ENCODE measurements at regions not wholly inside any gene's neighbourhood (a gene's known extent, or its start where the extent isn't known, plus 50 kb on each side); places are given as distances from the start of the nearest gene placed in this dataset.
"Not testable (repeated sequence)": the region's sequence is repeated elsewhere in the genome, so short reads cannot be mapped to it uniquely, and the experiment has no call there.

DNA sequence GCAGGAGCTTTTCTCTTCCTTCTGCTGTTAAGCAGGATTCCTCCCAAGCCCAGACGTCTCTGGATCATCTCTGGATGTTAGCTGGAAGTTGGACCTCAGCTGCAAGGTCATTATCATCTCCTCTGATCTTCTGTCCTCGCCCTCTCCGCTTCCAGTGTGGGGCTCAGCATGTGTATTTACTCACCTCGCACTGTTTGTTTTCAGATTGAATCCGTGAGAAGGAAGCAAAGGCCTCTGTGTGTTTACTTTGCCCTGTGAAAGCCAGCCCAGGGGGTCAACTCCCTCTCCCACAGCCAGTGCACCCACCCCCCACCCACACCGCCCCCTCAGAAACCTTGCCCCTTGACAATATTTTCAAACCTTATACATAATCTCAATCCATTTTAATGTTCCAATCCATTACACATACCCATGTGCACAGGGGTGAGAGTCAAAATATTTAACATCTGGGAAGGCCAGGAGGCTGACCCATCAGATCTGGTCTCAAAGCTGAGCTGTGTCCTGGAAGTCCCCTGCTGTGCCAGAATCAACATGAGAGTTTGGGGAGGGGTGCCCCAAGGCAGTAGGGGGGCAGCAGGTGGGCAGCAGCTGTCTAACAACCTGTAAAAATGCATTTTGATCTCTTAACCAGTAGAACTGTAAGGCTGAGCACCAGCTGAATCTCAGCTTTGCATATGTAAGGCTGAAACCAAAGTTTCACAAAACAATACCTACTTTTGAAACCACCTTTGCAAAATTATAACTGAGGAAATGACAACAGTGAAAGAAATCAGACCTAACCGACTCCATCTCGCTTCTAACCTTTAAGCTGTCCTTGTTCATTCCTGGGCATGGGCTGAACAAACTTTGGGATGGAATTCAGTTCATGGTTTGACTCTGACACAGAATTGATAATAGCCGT, 157.9 kb downstream of the ZNF664 start:
- DNase-seq (ENCODE audit: low spot score), result no peak

DNA sequence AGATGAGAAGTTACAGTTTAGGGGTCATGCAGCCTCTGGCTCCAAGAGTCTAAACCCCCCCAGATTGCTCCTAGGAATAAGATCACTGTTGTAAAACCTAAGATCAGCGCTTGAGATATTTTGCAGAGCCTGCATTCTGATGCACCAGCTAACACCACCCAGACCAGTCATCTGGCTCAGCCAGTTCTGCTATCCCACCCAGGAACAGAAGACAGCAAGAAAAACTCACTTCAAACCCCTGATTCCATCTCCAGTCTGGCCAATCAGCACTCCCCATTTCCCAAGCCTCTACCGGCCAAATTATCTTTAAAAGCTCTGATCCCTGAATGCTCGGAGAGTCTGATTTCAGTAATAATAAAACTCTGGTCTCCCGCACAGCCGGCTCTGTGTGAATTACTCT, 158.6 kb downstream of the ZNF664 start:
- no peak for DNase-seq (ENCODE audit: low spot score)

DNA sequence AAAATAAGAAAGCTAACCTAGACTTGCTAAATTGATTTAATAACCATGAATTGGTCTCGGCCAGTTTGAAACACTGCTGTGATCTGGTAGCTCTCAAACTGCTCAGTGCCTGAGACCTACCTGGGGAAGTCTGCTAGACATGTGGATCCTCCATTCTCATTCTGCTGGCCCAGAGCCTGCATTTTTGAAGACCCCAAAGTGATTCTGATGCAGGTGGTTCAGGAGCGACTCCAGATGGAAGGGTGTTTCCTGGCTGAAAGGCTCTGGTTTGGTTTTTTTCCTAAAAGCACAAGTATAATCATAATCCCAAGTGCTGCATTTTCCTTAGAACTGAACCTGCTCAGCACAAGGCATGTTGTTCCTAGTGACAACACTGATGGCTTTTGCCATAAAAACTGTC, 159.5 kb downstream of the ZNF664 start:
- no peak for DNase-seq (ENCODE audit: low spot score)

DNA sequence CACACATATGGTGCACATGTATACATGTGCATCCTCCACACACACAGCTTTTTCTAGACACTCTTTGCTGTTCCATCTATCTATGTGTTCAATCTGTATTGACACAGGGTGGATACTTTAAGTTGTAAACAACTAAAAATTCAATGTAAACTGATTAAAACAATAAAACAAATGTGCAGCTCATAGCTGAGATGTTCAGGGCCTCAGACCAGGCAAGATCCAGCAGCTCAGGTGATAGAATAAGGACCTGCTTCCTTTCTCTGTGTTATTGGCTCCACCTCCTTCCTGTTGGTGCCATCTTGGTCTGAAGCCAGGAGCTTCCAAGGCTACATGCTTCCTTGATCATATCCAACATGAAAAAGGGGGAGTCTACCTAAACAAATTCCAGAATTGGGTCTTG, 158.1 kb upstream of the RFLNA start:
- DNase-seq (ENCODE audit: low spot score), result no peak

DNA sequence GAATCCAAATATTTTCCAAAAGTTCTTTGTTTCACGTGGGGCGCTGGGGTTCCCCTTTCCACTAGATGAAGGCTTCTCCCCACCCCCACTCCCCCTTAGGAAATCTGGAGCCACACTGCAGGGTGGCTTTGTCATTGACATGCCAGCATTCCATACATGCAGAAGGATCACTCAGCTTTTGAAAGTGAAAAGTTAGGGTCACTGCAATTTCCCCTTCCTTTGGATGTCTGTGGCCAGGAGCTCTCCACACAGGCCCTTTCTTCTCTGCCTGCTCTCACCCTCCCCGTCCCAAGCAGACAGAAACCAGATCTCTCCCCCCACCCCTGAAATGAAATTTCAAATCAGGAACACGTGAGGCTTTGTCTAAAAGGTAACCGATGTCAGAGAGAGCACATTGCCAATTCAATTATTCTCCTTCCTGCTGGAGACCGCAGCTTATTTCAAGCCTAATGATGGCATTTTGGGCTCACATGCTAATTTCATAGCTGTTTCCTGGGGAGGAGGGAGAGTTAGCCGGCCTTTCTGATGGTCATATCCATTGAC, 153.9 kb upstream of the RFLNA start:
- DNase-seq (ENCODE audit: low spot score), result no peak

- not testable (repeated sequence) for DNase-seq (ENCODE audit: low spot score)
Measured at GRCh38 chr12:124141611-124142010, 153.3 kb upstream of the RFLNA start.

DNA sequence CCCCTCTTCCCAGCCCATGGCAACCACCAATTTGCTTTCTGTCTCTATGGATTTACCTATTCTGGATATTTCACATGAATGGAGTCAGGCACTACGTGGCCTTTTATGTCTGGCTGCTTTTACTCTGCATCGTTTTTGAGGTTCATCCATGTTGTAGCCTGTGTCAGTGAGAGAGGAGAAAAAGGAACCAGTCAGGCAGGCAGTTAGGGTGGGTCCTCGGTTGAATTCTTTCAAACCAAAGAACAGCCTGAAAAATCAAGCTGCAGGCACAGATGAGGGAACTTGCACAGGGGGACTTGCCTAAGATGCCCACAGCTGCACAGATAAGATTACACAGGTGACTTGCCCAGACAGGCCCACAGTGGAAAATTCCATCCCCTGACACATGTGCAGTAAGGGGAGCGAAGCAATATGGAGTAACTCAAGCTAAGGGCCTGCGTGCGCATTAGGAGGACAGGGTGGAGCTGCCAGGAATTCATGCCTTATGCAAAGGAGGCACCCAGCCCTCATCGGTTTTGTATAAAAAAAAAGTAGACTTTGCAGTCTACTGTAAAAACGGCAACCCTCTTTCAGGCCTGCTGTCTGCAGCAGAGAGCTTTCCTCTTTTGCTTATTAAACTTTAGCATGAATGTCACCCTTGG, 152.4 kb upstream of the RFLNA start:
- DNase-seq (ENCODE audit: low spot score), result no peak

- DNase-seq (ENCODE audit: low spot score), result no peak
Measured at GRCh38 chr12:124143726-124144125, 151.2 kb upstream of the RFLNA start.

DNA sequence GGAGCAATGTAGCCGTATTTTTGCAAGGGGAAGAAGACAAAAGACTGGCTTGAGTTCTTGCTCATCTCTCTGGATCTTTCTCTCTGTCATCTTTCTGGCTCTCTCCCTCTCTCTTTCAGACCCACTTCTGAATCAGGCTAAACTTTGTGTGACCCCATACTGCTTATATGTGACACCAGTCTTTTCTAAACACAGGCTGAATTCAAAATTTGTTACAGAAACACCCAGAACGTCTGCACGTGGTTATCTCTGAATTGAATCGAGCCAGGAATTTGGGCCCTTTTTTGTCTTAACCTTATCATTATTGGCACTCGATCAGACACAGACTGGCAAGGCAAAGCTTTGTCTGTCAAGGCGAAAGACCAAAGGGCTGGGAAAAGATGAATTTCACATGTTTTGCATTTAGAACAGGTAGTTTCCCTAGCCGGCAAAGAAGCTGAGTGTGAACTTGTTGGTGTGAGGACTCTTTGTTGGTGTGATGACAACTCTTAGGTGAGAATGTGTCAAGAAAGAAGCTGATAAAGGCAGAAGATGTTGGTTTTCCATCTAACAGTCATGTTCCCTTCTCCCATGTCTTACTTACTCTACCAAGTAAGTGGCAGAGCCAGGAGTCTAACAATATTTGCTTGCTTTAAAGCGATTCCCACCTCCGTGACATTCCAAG, 150.2 kb upstream of the RFLNA start:
- DNase-seq (ENCODE audit: low spot score), result no peak

DNA sequence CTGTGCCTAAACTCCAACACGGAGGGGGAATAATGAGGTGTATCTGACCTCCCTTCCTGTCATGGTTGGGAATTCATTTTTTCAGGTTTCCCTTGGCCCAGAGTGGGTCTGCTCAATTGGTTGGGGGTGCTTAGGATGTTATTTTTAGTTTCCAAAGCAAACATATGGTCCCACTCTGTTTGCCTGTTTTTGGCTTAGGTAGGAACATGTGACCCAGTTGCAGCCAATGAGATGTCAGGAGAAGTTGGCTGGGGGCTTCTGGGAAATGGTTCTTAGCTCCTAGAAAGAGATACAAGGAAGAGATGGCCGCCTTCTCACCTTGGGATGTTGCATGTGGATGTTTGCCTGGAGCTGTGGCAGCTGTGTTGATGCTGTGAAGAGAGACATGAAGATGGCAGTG, 147.9 kb upstream of the RFLNA start:
- no peak for DNase-seq (ENCODE audit: low spot score)

DNA sequence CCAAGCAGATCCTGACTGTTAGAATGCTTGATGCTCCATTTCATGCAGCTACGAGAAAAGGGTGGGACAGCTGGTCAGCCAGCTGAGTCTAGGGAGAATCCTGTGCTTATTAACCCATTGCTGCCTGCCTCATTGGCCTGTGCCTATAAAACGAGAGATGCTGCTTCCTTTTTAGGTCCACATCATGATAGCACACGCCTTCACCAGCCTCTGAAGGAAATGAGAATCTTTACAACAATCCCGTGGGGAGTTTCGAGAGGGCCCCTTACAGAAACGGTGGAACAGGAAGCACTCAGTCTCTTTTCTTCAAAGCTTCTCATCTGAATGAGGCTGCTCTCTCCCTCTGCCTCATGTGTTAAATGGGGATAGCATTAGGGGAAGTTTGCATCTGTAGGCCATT, 147.3 kb upstream of the RFLNA start:
- no peak for DNase-seq (ENCODE audit: low spot score)

- no peak for DNase-seq (ENCODE audit: low spot score)
Measured at GRCh38 chr12:124148481-124149273, 146.2 kb upstream of the RFLNA start.

- no peak for DNase-seq (ENCODE audit: low spot score)
Measured at GRCh38 chr12:124149287-124149686, 145.6 kb upstream of the RFLNA start.

DNA sequence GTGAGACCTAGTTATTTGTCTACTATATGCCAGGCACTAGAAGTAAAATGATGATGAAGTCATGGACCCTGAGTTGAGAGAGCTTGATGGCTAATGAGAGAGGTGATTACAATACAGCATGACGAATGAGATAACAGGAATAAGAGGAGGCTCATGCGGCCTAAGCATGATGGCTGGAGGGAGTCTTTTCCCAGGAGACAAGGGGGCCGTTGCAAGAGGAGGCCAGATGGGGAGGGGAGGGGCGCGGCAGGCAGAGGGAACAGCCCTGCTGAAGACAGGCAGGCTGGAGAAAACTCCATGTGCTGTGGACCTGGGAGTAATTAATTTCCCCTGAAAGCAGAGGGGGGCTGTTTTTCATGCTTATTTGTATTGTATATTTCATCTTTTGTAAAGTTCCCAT, 144.7 kb upstream of the RFLNA start:
- no peak for DNase-seq (ENCODE audit: low spot score)

DNA sequence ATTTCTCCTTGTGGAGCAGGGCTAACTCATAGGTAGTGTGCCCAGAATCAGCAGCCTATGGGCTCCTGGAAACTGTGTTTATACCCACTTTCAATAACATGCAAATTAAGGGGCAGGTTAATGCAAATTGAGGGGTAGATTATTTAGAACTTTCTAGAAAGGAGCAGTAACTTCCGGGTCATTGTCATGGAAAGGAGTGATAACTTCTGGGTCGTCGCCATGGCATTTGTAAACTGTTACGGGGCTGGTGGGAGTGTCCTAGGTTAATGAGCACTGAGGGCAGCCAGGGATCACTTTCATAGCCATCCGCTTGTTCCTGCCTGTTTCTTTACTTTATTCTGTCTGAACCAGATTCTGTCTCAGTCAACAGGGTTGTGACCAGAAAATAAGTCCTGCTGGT, 143.3 kb upstream of the RFLNA start:
- no peak for DNase-seq (ENCODE audit: low spot score)

DNA sequence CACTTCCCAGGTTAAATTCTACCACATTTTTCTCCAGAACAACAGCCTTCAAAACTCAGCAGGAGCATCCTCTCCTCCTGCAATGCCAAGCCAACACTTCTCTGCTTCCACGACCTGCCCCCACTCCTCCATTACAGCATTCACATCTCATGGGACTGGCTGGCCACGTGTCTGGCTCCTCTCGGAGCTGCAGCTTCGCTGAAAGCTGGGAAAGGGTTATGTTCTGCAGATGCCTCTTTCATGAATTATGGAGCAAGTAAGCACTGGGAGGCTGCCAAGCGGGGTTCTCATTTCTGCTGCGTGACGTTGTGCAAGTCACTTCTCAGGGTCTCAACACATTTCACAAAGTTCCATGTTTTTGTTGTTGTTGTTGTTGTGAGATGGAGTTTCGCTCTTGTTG, 142.2 kb upstream of the RFLNA start:
- DNase-seq (ENCODE audit: low spot score), result peak; percentile 30

DNA sequence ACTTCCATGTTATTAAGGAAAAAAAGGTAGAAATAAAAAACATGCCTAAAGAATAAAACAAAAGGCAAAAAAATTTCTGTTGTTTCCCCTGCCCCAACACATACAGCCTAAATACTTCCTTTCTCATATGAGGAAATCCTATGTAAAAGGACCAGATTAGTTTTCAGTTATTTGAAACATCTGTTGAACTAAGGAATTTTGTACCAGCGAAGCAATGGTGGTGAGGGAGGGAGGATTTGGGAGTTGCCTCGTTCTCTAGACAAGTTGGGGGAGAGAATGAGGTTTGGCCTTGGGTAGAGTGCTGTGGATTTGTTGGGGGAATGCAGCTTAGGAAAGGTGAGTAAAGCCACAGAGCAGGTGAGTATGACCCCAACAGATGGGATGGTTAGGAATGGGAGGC, 141.5 kb upstream of the RFLNA start:
- DNase-seq (ENCODE audit: low spot score), result no peak

- DNase-seq (ENCODE audit: low spot score), result no peak
Measured at GRCh38 chr12:124157406-124157805, 137.5 kb upstream of the RFLNA start.

DNA sequence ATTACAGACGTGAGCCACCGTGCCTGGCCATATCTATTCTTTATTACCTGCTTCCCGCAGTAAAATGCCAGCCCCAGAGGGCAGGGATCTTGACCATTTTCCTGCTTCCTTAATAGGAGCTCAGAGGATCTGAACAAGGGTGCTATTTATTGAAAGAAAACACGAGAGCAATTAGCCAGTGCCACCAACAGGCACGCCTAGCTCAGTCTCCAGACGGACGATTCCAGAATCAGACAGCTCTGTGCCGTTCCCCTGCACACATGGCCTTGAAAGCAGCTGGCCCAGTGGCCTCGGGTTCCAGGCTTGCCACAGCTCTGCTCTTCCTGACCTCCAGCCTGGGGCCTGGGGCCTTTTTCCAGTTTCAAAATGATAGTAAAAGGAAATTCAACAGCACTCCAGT, 135.2 kb upstream of the RFLNA start:
- DNase-seq (ENCODE audit: low spot score), result no peak

DNA sequence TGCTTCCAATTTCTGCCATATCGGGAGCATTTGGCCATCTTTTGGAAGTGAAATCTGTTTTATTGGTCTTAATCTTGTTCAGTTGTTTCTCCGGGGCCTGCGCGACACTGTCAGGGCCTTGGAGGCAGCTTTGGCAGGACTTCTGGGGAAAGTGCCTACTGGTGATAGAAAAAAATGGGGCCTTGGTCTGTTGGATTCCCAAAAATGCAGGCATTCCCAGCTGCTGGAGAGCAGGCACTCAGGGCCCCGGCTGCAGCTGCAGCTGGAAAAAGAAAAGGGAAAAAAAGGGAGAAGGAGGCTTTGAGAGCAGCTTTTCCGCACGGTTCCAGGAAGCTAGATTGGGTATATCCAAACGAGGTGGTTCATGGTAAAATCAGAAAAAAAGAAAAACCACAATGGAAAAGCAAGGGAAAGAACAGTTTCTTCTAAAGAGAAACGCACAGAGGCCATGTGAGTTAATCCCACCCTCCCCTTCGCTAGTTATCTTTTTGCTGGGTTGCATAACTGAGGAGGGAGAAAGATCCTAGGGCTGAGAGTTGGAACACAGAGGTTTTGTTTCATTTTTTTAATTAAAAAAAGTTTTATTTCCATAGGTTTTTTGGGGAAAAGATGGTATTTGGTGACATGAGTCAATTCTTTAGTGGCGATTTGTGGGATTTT, 134.7 kb upstream of the RFLNA start:
- DNase-seq (ENCODE audit: low spot score), result no peak

DNA sequence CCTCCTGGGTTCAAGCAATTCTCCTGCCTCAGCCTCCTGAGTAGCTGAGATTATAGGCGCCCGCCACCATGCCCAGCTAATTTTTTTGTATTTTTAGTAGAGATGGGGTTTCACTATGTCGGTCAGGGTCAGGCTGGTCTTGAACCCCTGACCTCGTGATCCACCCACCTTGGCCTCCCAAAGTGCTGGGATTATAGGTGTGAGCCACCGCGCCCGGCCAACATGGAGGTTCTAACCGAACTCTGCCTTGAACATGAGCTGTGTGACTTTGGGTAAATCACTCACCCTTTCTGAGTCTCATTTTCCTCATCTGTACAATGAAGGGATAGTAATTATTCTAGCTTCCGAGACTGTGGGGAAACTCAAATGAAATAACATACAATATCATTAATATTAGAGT, 133.5 kb upstream of the RFLNA start:
- DNase-seq (ENCODE audit: low spot score), result not testable (repeated sequence)
